GM19025 (cell line): ENCODE measurements at regions not wholly inside any gene's neighbourhood (a gene's known extent, or its start where the extent isn't known, plus 50 kb on each side); places are given as distances from the start of the nearest gene placed in this dataset.

Experiments
- ATAC-seq: cut with Tn5 transposase; IDR thresholded peaks from one replicate; pipeline ENCODE4 v1.9.1; 2021; ENCODE audit warnings: mild to moderate bottlenecking, low read depth, moderate library complexity; ENCODE audit not compliant: unreplicated experiment

GRCh38 chr16:85350973-85351372, 238.7 kb upstream of the CIBAR2 start:
- no peak for ATAC-seq

- no peak for ATAC-seq
Measured at GRCh38 chr16:85353013-85353412, 240.7 kb upstream of the CIBAR2 start.

GRCh38 chr16:85353839-85354685, 241.8 kb upstream of the CIBAR2 start:
- ATAC-seq, result no peak

GRCh38 chr16:85354686-85355514, 242.6 kb upstream of the CIBAR2 start:
- no peak for ATAC-seq

- ATAC-seq, result no peak
Measured at GRCh38 chr16:85355515-85355837, 243.2 kb upstream of the CIBAR2 start.

GRCh38 chr16:85356157-85356556, 243.9 kb upstream of the CIBAR2 start:
- ATAC-seq, result no peak

- ATAC-seq, result no peak
Measured at GRCh38 chr16:85357323-85357722, 245.1 kb upstream of the CIBAR2 start.

- no peak for ATAC-seq
Measured at GRCh38 chr16:85357924-85358505, 245.7 kb upstream of the CIBAR2 start.

GRCh38 chr16:85358704-85359146, 246.5 kb upstream of the CIBAR2 start:
- ATAC-seq, result no peak

GRCh38 chr16:85359147-85359822, 247.0 kb upstream of the CIBAR2 start:
- no peak for ATAC-seq

- no peak for ATAC-seq
Measured at GRCh38 chr16:85360323-85361277, 248.3 kb upstream of the CIBAR2 start.

- no peak for ATAC-seq
Measured at GRCh38 chr16:85361441-85362118, 249.3 kb upstream of the CIBAR2 start.

- no peak for ATAC-seq
Measured at GRCh38 chr16:85362443-85362842, 250.2 kb upstream of the CIBAR2 start.

GRCh38 chr16:85363427-85363826, 249.7 kb upstream of the GSE1 start:
- ATAC-seq, result no peak

GRCh38 chr16:85363881-85364280, 249.2 kb upstream of the GSE1 start:
- ATAC-seq, result no peak

- no peak for ATAC-seq
Measured at GRCh38 chr16:85364323-85365040, 248.6 kb upstream of the GSE1 start.

GRCh38 chr16:85365120-85365519, 248.0 kb upstream of the GSE1 start:
- ATAC-seq, result no peak

- no peak for ATAC-seq
Measured at GRCh38 chr16:85366031-85366763, 246.9 kb upstream of the GSE1 start.
